ENCODE measurements at regions not wholly inside any gene's neighbourhood (a gene's known extent, or its start where the extent isn't known, plus 50 kb on each side); places are given as distances from the start of the nearest gene placed in this dataset.

DNA sequence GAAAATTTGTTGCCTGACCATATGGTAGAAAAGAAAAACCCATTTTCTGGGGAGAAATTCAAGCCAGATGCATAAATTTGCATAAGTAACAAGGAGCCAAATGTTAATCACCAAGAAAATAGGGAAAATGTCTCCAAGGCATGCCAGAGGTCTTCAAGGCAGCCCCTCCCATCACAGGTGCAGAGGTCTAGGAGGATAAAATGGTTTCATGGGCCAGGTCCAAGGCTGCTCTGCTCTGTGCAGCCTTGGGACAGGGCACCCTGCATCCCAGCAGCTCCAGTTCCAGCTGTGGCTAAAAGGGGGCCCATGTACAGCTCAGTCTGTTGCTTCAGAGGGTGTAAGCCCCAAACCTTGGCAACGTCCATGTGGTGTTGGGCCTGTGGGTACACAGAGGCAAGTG lies 200.0 kb downstream of the LARP7 start:
- no peak for TF ChIP-seq TAF1 (IDR thresholded peaks at IDR 0.05; ENCODE audit: borderline replicate concordance, insufficient read depth, low read length)
- no peak for TF ChIP-seq POLR2AphosphoS5 (IDR thresholded peaks at IDR 0.05; ENCODE audit: low read depth, low read length)
- TF ChIP-seq, protein P1, sequence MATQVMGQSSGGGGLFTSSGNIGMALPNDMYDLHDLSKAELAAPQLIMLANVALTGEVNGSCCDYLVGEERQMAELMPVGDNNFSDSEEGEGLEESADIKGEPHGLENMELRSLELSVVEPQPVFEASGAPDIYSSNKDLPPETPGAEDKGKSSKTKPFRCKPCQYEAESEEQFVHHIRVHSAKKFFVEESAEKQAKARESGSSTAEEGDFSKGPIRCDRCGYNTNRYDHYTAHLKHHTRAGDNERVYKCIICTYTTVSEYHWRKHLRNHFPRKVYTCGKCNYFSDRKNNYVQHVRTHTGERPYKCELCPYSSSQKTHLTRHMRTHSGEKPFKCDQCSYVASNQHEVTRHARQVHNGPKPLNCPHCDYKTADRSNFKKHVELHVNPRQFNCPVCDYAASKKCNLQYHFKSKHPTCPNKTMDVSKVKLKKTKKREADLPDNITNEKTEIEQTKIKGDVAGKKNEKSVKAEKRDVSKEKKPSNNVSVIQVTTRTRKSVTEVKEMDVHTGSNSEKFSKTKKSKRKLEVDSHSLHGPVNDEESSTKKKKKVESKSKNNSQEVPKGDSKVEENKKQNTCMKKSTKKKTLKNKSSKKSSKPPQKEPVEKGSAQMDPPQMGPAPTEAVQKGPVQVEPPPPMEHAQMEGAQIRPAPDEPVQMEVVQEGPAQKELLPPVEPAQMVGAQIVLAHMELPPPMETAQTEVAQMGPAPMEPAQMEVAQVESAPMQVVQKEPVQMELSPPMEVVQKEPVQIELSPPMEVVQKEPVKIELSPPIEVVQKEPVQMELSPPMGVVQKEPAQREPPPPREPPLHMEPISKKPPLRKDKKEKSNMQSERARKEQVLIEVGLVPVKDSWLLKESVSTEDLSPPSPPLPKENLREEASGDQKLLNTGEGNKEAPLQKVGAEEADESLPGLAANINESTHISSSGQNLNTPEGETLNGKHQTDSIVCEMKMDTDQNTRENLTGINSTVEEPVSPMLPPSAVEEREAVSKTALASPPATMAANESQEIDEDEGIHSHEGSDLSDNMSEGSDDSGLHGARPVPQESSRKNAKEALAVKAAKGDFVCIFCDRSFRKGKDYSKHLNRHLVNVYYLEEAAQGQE (IDR thresholded peaks at IDR 0.05; ENCODE audit: insufficient read depth in 1 of 2, low read depth in 2 of 2, low read length in 2 of 2) = no peak
- no peak for TF ChIP-seq FOXP2 (optimal IDR thresholded peaks at IDR 0.05; ENCODE audit: borderline replicate concordance, extremely low read depth, extremely low read length, insufficient read depth)
- no peak for TF ChIP-seq SIN3A (IDR thresholded peaks at IDR 0.05; ENCODE audit: borderline replicate concordance, insufficient read depth, low read length)

Measured in PFSK-1 (cell line).